ENCODE measurements at regions not wholly inside any gene's neighbourhood (a gene's known extent, or its start where the extent isn't known, plus 50 kb on each side); places are given as distances from the start of the nearest gene placed in this dataset.

DNA sequence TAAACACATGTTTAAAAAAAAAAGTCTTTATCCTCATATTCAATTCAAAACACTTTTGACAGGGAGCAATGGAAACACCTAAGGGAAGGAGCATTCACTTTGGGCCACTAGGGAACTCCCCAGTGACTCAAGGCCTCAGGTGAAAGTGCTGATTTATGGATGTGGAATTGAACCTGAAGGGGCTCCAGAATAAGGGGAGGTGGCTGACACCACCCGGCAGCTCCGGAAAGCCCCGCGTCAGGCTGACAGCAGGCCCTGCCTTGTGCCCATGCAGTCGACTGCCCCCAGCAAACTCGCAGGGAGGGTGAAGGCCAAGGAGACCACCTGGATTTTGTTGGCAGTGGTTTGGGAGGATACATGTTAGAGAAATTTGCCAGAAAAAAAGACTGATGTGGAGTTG, 275.3 kb upstream of the NCKAP5 start:
- TF ChIP-seq CTCF (IDR thresholded peaks at IDR 0.05; ENCODE audit: low read depth, low read length) (no peak), POLR2A (IDR thresholded peaks at IDR 0.05; ENCODE audit: extremely low read depth, insufficient read length) (no peak), MYC (IDR thresholded peaks at IDR 0.05; ENCODE audit: low read depth, low read length) (no peak)
- TF ChIP-seq, protein P1, sequence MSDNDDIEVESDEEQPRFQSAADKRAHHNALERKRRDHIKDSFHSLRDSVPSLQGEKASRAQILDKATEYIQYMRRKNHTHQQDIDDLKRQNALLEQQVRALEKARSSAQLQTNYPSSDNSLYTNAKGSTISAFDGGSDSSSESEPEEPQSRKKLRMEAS (IDR thresholded peaks at IDR 0.05; ENCODE audit: low read depth, low read length): no peak

Measured in NB4 (cell line).